ENCODE measurements at regions not wholly inside any gene's neighbourhood (a gene's known extent, or its start where the extent isn't known, plus 50 kb on each side); places are given as distances from the start of the nearest gene placed in this dataset.

DNA sequence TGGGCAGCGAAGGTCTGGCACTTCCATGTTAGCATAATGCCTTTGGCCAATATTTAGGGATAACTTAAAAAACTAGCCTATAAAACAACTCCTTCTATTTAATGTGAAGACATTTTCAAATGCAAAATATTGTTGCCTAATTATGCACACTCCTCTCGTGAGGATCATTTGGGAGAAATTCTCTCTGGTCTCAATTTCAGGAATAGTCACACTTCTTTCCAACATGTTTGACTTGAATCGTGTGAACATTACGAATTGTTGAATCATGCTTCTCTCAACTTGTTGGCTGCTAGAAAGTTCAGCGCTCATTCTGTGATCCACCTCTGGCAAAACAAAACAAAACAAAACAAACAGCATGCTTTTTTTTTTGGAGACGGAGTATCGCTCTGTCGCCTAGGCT is 313.2 kb downstream of the SEC23A start (continued):
- TF ChIP-seq, protein P1, sequence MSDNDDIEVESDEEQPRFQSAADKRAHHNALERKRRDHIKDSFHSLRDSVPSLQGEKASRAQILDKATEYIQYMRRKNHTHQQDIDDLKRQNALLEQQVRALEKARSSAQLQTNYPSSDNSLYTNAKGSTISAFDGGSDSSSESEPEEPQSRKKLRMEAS (IDR thresholded peaks at IDR 0.05): no peak
- no peak for TF ChIP-seq TEAD4 (IDR thresholded peaks at IDR 0.05; ENCODE audit: low read depth, low read length)
- no peak for TF ChIP-seq RXRA (IDR thresholded peaks at IDR 0.05; ENCODE audit: insufficient read depth, low read depth, low read length)
- TF ChIP-seq SIN3A (conservative IDR thresholded peaks at IDR 0.05 in 1 of 2, IDR thresholded peaks at IDR 0.05 in 1 of 2; ENCODE audit: low read depth in 1 of 2, low read length in 2 of 2): no peak

Measured in H1 (cell line).